Activated naive CD4-positive, alpha-beta T cell treated with anti-CD3 and anti-CD28 coated beads for 36 hours (primary cell): ENCODE measurements at regions not wholly inside any gene's neighbourhood (a gene's known extent, or its start where the extent isn't known, plus 50 kb on each side); places are given as distances from the start of the nearest gene placed in this dataset.
"Not testable (repeated sequence)": the region's sequence is repeated elsewhere in the genome, so short reads cannot be mapped to it uniquely, and the experiment has no call there.

Experiments
- CTCF ChIA-PET: fragments of 350-600 bp; sonication (Branson Sonifier 250); formaldehyde crosslinking; loops from one replicate; lab custom pipeline; 2021; ENCODE audit warnings: antibody characterized with exemption; lab: Charles Lee
- DNase-seq: peaks from one replicate; pipeline ENCODE4 v3.0.0-alpha.2; 2020
- H3K27ac Mint-ChIP-seq: one replicate; pipeline ENCODE4 v1.8.0; 2021; ENCODE audit warnings: mild to moderate bottlenecking, mixed read lengths
- H3K27me3 Mint-ChIP-seq: one replicate; pipeline ENCODE4 v1.8.0; 2021; ENCODE audit warnings: low read depth, mixed read lengths
- H3K36me3 Mint-ChIP-seq: one replicate; pipeline ENCODE4 v1.8.0; 2021; ENCODE audit warnings: low read depth, mixed read lengths
- H3K4me1 Mint-ChIP-seq: one replicate; pipeline ENCODE4 v1.8.0; 2021; ENCODE audit warnings: low read depth, mixed read lengths
- H3K4me3 Mint-ChIP-seq: one replicate; pipeline ENCODE4 v1.8.0; 2021; ENCODE audit warnings: mild to moderate bottlenecking, moderate library complexity, mixed read lengths
- H3K9me3 Mint-ChIP-seq: one replicate; pipeline ENCODE4 v1.8.0; 2021; ENCODE audit warnings: mixed read lengths
- intact Hi-C: fragments of 100-400 bp; cut with micrococcal nuclease; formaldehyde crosslinking; loops from one replicate; pipeline ENCODE4 v1.15.1; 2023

GRCh38 chr3:88886624-88887023 lies 220.8 kb upstream of the EPHA3 start:
- H3K36me3 Mint-ChIP-seq, CTCF ChIA-PET, intact Hi-C loops, DNase-seq, H3K27me3 Mint-ChIP-seq, H3K4me3 Mint-ChIP-seq, H3K27ac Mint-ChIP-seq, H3K4me1 Mint-ChIP-seq, H3K9me3 Mint-ChIP-seq: not testable (repeated sequence)

- no peaks in the 10 kb centered on the region for H3K27me3 Mint-ChIP-seq
- H3K27ac Mint-ChIP-seq = no peak overlapping the region
These were observed 211.4 kb upstream of the EPHA3 start for GRCh38 chr3:88896026-88896425.

GRCh38 chr3:88912294-88912877 lies 195.0 kb upstream of the EPHA3 start:
- intact Hi-C loops = no loop called here
- Mint-ChIP-seq H3K27ac (no peak overlapping the region), H3K36me3 (no peaks in the 10 kb centered on the region), H3K27me3 (no peaks in the 10 kb centered on the region), H3K4me3 (no peak overlapping the region), H3K4me1 (no peaks in the 10 kb centered on the region), H3K9me3 (no peaks in the 10 kb centered on the region)
- CTCF ChIA-PET = no interaction called here
- DNase-seq = no peak

More at GRCh38 chr3:88896026-88896425, 211.4 kb upstream of the EPHA3 start:
- H3K36me3 Mint-ChIP-seq = no peaks in the 10 kb centered on the region
- intact Hi-C loops = no loop called here
- no peaks in the 10 kb centered on the region for H3K4me1 Mint-ChIP-seq
- DNase-seq = no peak
- CTCF ChIA-PET = interaction anchor here (0.8 kb wide), 1 partner anchor 644 kb away, joined by 3 read pairs; no protein-coding TSS in a partner anchor
- H3K9me3 Mint-ChIP-seq = peaks cover 5% of the 10 kb centered on the region
- no peak overlapping the region for H3K4me3 Mint-ChIP-seq

GRCh38 chr3:88918841-88919240 lies 188.6 kb upstream of the EPHA3 start:
- intact Hi-C loops = no loop called here
- Mint-ChIP-seq H3K9me3 (no peaks in the 10 kb centered on the region), H3K4me3 (no peak overlapping the region), H3K27ac (no peak overlapping the region), H3K4me1 (no peaks in the 10 kb centered on the region), H3K27me3 (no peaks in the 10 kb centered on the region), H3K36me3 (no peaks in the 10 kb centered on the region)
- CTCF ChIA-PET = no interaction called here
- DNase-seq = no peak

- Mint-ChIP-seq H3K27ac (no peak overlapping the region), H3K4me3 (no peak overlapping the region)
These were observed 185.4 kb upstream of the EPHA3 start for GRCh38 chr3:88921986-88922385.

GRCh38 chr3:88926221-88926620 lies 181.2 kb upstream of the EPHA3 start:
- no peaks in the 10 kb centered on the region for H3K27me3 Mint-ChIP-seq
- no peaks in the 10 kb centered on the region for H3K36me3 Mint-ChIP-seq
- intact Hi-C loops = no loop called here
- no peak for DNase-seq
- no peaks in the 10 kb centered on the region for H3K4me1 Mint-ChIP-seq
- H3K4me3 Mint-ChIP-seq = no peak overlapping the region
- H3K9me3 Mint-ChIP-seq = peaks cover 5% of the 10 kb centered on the region
- CTCF ChIA-PET = no interaction called here
- no peak overlapping the region for H3K27ac Mint-ChIP-seq

More at GRCh38 chr3:88921986-88922385, 185.4 kb upstream of the EPHA3 start:
- Mint-ChIP-seq H3K27me3 (no peaks in the 10 kb centered on the region), H3K4me1 (no peaks in the 10 kb centered on the region), H3K9me3 (no peaks in the 10 kb centered on the region), H3K36me3 (no peaks in the 10 kb centered on the region)
- DNase-seq = no peak
- intact Hi-C loops = no loop called here
- CTCF ChIA-PET = no interaction called here

- Mint-ChIP-seq H3K27me3 (no peaks in the 10 kb centered on the region), H3K36me3 (no peaks in the 10 kb centered on the region), H3K4me1 (no peaks in the 10 kb centered on the region), H3K4me3 (no peak overlapping the region), H3K27ac (no peak overlapping the region), H3K9me3 (peaks cover 5% of the 10 kb centered on the region)
- CTCF ChIA-PET = no interaction called here
- intact Hi-C loops = no loop called here
- no peak for DNase-seq
These were observed 176.8 kb upstream of the EPHA3 start for GRCh38 chr3:88930611-88931010.

- no peak overlapping the region for H3K27ac Mint-ChIP-seq
- intact Hi-C loops = no loop called here
These were observed 170.6 kb upstream of the EPHA3 start for GRCh38 chr3:88936831-88937230.

GRCh38 chr3:88940296-88940695 lies 167.1 kb upstream of the EPHA3 start:
- H3K4me3 Mint-ChIP-seq = no peak overlapping the region
- no peaks in the 10 kb centered on the region for H3K36me3 Mint-ChIP-seq
- H3K9me3 Mint-ChIP-seq = no peaks in the 10 kb centered on the region
- no peak for DNase-seq
- intact Hi-C loops = no loop called here
- CTCF ChIA-PET = no interaction called here
- no peaks in the 10 kb centered on the region for H3K27me3 Mint-ChIP-seq
- H3K4me1 Mint-ChIP-seq = no peaks in the 10 kb centered on the region
- H3K27ac Mint-ChIP-seq = no peak overlapping the region

More at GRCh38 chr3:88936831-88937230, 170.6 kb upstream of the EPHA3 start:
- H3K9me3 Mint-ChIP-seq = no peaks in the 10 kb centered on the region
- CTCF ChIA-PET = no interaction called here
- H3K4me1 Mint-ChIP-seq = no peaks in the 10 kb centered on the region
- H3K4me3 Mint-ChIP-seq = no peak overlapping the region
- no peak for DNase-seq
- no peaks in the 10 kb centered on the region for H3K36me3 Mint-ChIP-seq
- no peaks in the 10 kb centered on the region for H3K27me3 Mint-ChIP-seq

GRCh38 chr3:88947013-88947412 lies 160.4 kb upstream of the EPHA3 start:
- no peaks in the 10 kb centered on the region for H3K36me3 Mint-ChIP-seq
- H3K4me3 Mint-ChIP-seq = no peak overlapping the region
- H3K9me3 Mint-ChIP-seq = no peaks in the 10 kb centered on the region
- no peak overlapping the region for H3K27ac Mint-ChIP-seq
- no peaks in the 10 kb centered on the region for H3K4me1 Mint-ChIP-seq
- CTCF ChIA-PET = interaction anchor here (0.6 kb wide), 1 partner anchor 233 kb away, joined by 3 read pairs; no protein-coding TSS in a partner anchor
- H3K27me3 Mint-ChIP-seq = no peaks in the 10 kb centered on the region
- intact Hi-C loops = no loop called here
- DNase-seq = no peak

- H3K27me3 Mint-ChIP-seq = no peaks in the 10 kb centered on the region
- no peaks in the 10 kb centered on the region for H3K9me3 Mint-ChIP-seq
- no peaks in the 10 kb centered on the region for H3K4me1 Mint-ChIP-seq
- no peak overlapping the region for H3K4me3 Mint-ChIP-seq
- no peaks in the 10 kb centered on the region for H3K36me3 Mint-ChIP-seq
- intact Hi-C loops = no loop called here
- H3K27ac Mint-ChIP-seq = no peak overlapping the region
- no peak for DNase-seq
- CTCF ChIA-PET = no interaction called here
These were observed 152.6 kb upstream of the EPHA3 start for GRCh38 chr3:88954853-88955252.

GRCh38 chr3:88955274-88955673 lies 152.1 kb upstream of the EPHA3 start:
- intact Hi-C loops = no loop called here
- no peak overlapping the region for H3K4me3 Mint-ChIP-seq
- H3K36me3 Mint-ChIP-seq = no peaks in the 10 kb centered on the region
- CTCF ChIA-PET = no interaction called here
- no peaks in the 10 kb centered on the region for H3K9me3 Mint-ChIP-seq
- H3K4me1 Mint-ChIP-seq = no peaks in the 10 kb centered on the region
- no peak overlapping the region for H3K27ac Mint-ChIP-seq
- H3K27me3 Mint-ChIP-seq = no peaks in the 10 kb centered on the region
- no peak for DNase-seq

GRCh38 chr3:88957711-88958439 lies 149.5 kb upstream of the EPHA3 start:
- no peak overlapping the region for H3K27ac Mint-ChIP-seq
- H3K9me3 Mint-ChIP-seq = no peaks in the 10 kb centered on the region
- no peaks in the 10 kb centered on the region for H3K4me1 Mint-ChIP-seq
- intact Hi-C loops = no loop called here
- H3K27me3 Mint-ChIP-seq = no peaks in the 10 kb centered on the region
- H3K4me3 Mint-ChIP-seq = no peak overlapping the region
- DNase-seq = no peak
- CTCF ChIA-PET = no interaction called here
- H3K36me3 Mint-ChIP-seq = no peaks in the 10 kb centered on the region
